Breast epithelium (tissue), 3 donors: ENCODE measurements at regions not wholly inside any gene's neighbourhood (a gene's known extent, or its start where the extent isn't known, plus 50 kb on each side); places are given as distances from the start of the nearest gene placed in this dataset.

Experiments used
- POLR2A ChIP-seq: fragments of 450-650 bp; IDR thresholded peaks from one replicate; pipeline ENCODE4 v1.6.1; 2016; ENCODE audit warnings: antibody characterized with exemption, mild to moderate bottlenecking, moderate library complexity
- POLR2AphosphoS5 ChIP-seq, 3 donors: sonication (generic); formaldehyde crosslinking; IDR thresholded peaks; one replicate each; pipeline ENCODE4 v1.6.1; 2017; ENCODE audit warnings: antibody characterized with exemption in 3 of 3
- TF ChIP-seq, protein P1 (sequence below), 3 donors: fragments of 450-650 bp; IDR thresholded peaks; one replicate each; pipeline ENCODE4 v1.5.1; 2016 to 2017; ENCODE audit warnings: antibody characterized with exemption in 3 of 3, mild to moderate bottlenecking in 3 of 3, moderate library complexity in 3 of 3

DNA sequence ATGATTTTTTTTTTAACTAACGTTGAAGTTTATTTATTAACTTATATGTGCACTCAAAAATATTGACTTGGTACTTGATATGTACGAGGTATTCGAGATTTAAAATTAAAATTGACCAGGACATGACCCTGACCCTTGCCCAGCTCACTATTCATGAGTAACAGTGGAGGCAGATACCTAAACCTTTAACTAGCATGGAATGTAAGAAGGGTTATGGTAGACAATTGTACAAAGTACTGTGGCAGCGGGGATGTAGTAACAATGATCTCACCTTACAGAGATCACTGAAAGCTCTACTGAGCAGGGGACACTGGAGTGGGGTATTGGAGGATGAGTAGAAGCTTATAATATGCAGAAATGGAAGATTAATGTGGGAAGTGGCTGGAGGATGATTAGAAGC, 60.8 kb downstream of the ADRA2A start:
- TF ChIP-seq POLR2A (no peak), POLR2AphosphoS5 (IDR thresholded peaks at IDR 0.05) (no peak)
- TF ChIP-seq, protein P1, sequence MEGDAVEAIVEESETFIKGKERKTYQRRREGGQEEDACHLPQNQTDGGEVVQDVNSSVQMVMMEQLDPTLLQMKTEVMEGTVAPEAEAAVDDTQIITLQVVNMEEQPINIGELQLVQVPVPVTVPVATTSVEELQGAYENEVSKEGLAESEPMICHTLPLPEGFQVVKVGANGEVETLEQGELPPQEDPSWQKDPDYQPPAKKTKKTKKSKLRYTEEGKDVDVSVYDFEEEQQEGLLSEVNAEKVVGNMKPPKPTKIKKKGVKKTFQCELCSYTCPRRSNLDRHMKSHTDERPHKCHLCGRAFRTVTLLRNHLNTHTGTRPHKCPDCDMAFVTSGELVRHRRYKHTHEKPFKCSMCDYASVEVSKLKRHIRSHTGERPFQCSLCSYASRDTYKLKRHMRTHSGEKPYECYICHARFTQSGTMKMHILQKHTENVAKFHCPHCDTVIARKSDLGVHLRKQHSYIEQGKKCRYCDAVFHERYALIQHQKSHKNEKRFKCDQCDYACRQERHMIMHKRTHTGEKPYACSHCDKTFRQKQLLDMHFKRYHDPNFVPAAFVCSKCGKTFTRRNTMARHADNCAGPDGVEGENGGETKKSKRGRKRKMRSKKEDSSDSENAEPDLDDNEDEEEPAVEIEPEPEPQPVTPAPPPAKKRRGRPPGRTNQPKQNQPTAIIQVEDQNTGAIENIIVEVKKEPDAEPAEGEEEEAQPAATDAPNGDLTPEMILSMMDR (IDR thresholded peaks at IDR 0.05) = no peak
